ENCODE measurements at regions not wholly inside any gene's neighbourhood (a gene's known extent, or its start where the extent isn't known, plus 50 kb on each side); places are given as distances from the start of the nearest gene placed in this dataset.
"Not testable (repeated sequence)": the region's sequence is repeated elsewhere in the genome, so short reads cannot be mapped to it uniquely, and the experiment has no call there.

GRCh38 chr2:166651991-166652390 is 157.9 kb upstream of the SCN7A start:
- intact Hi-C loops (cut with DNase I): no loop called here
- Histone ChIP-seq H3K4me3 (no peak overlapping the region), H3K4me1 (replicated peaks in 1 of 2) (no peaks in the 10 kb centered on the region), H3K27me3 (no peaks in the 10 kb centered on the region), H3K36me3 (replicated peaks in 1 of 2) (no peaks in the 10 kb centered on the region), H3K9me3 (replicated peaks in 1 of 3) (no peaks in the 10 kb centered on the region), H3K27ac (no peak overlapping the region)
- no peak for DNase-seq
- TF ChIP-seq CTCF (IDR thresholded peaks at IDR 0.05) (no peak), POLR2A (IDR thresholded peaks at IDR 0.05) (no peak)

GRCh38 chr2:166651080-166651675 is 157.1 kb upstream of the SCN7A start:
- TF ChIP-seq CTCF (IDR thresholded peaks at IDR 0.05): no peak
- Histone ChIP-seq H3K27me3 (no peaks in the 10 kb centered on the region), H3K27ac (no peak overlapping the region), H3K4me3 (no peak overlapping the region), H3K4me1 (replicated peaks in 1 of 2) (no peaks in the 10 kb centered on the region), H3K9me3 (replicated peaks in 1 of 3) (no peaks in the 10 kb centered on the region), H3K36me3 (replicated peaks in 1 of 2) (no peaks in the 10 kb centered on the region)
- intact Hi-C loops (cut with DNase I): no loop called here
- WGBS, 4 donors: 32 to 36% (median 35%) methylated on average over 4 of the region's 4 CpGs
- no peak for DNase-seq

DNA sequence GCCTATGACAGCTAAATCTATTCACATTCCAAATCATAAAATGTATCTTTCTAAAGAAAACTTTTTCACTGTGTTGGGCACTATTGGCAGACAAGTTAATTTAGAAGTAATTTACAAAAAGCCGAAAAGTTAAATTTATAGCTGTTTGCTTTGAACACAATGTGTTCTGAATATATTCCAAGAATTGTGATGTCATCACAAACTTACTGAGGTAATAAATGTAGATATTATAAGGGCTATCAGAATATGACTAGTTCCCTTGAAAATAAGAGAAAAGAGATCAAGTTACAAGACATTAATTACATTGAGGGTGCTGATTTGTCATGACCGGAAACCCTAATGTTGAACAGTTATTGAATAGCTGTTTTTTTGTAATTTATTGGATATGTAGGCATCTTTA is 153.9 kb upstream of the SCN7A start:
- no peak for DNase-seq
- Histone ChIP-seq H3K27ac (no peak overlapping the region), H3K4me3 (no peak overlapping the region), H3K27me3 (no peaks in the 10 kb centered on the region), H3K4me1 (replicated peaks in 1 of 2) (no peaks in the 10 kb centered on the region), H3K9me3 (replicated peaks in 1 of 3) (no peaks in the 10 kb centered on the region), H3K36me3 (replicated peaks in 1 of 2) (no peaks in the 10 kb centered on the region)
- intact Hi-C loops (cut with DNase I): no loop called here
- no peak for TF ChIP-seq CTCF (IDR thresholded peaks at IDR 0.05)
- TF ChIP-seq POLR2A (IDR thresholded peaks at IDR 0.05): no peak
- 59 to 83% (median 75%) methylated on average over 2 of the region's 2 CpGs for WGBS, 4 donors

GRCh38 chr2:166643980-166644379 is 149.9 kb upstream of the SCN7A start:
- no peak overlapping the region for H3K4me3 ChIP-seq
- no peak for DNase-seq
- H3K27ac ChIP-seq: no peak overlapping the region
- no peaks in the 10 kb centered on the region for H3K36me3 ChIP-seq (replicated peaks in 1 of 2)
- 63 to 77% (median 74%) methylated on average over 1 of the region's 1 CpG for WGBS, 4 donors
- no peaks in the 10 kb centered on the region for H3K27me3 ChIP-seq
- TF ChIP-seq POLR2A (IDR thresholded peaks at IDR 0.05): no peak
- no peak for TF ChIP-seq CTCF (IDR thresholded peaks at IDR 0.05)
- no peaks in the 10 kb centered on the region for H3K9me3 ChIP-seq (replicated peaks in 1 of 3)
- H3K4me1 ChIP-seq (replicated peaks in 1 of 2): no peaks in the 10 kb centered on the region
- intact Hi-C loops (cut with DNase I): no loop called here

GRCh38 chr2:166641516-166641915 is 147.5 kb upstream of the SCN7A start:
- H3K4me1 ChIP-seq (replicated peaks in 1 of 2); DNase-seq; H3K9me3 ChIP-seq (replicated peaks in 1 of 3); intact Hi-C loops (cut with DNase I); H3K27ac ChIP-seq; H3K27me3 ChIP-seq; H3K36me3 ChIP-seq (replicated peaks in 1 of 2); H3K4me3 ChIP-seq: not testable (repeated sequence)
- 74 to 84% (median 81%) methylated on average over 3 of the region's 3 CpGs for WGBS, 4 donors
